Thoracic aorta (tissue), 2 donors: ENCODE measurements at regions not wholly inside any gene's neighbourhood (a gene's known extent, or its start where the extent isn't known, plus 50 kb on each side); places are given as distances from the start of the nearest gene placed in this dataset.

ENCODE experiments used
- ATAC-seq: fragments of 150-250 bp; one replicate; pipeline ENCODE4 v1.8.0; 2017; ENCODE audit warnings: low read depth; ENCODE audit not compliant: insufficient number of reproducible peaks, low FRiP score
- DNase-seq: peaks from one replicate; pipeline ENCODE4 v3.0.0-alpha.2; 2020; ENCODE audit warnings: low spot score
- H3K27ac ChIP-seq, 2 donors: fragments of 200-600 bp; sonication (generic); 1 replicate in 1 of 2; 2 replicates in 1 of 2; pipeline ENCODE4 v1.5.1; 2016; ENCODE audit warnings: mild to moderate bottlenecking in 2 of 2, moderate library complexity in 2 of 2
- H3K27me3 ChIP-seq: fragments of 200-600 bp; sonication (generic); replicated peaks from 2 replicates; pipeline ENCODE4 v1.6.0; 2016; ENCODE audit warnings: mild to moderate bottlenecking; ENCODE audit not compliant: insufficient read depth
- H3K36me3 ChIP-seq: fragments of 200-600 bp; sonication (generic); one replicate; pipeline ENCODE4 v1.5.1; 2016
- H3K4me1 ChIP-seq, 2 donors: fragments of 200-600 bp; sonication (generic); 1 replicate in 1 of 2; 2 replicates in 1 of 2; pipeline versions ENCODE4 v1.5.1 to v1.6.0; 2016; ENCODE audit warnings: low read depth in 2 of 2, mild to moderate bottlenecking in 1 of 2; ENCODE audit not compliant: control insufficient read depth in 1 of 2
- H3K4me3 ChIP-seq: fragments of 200-600 bp; sonication (generic); 2 replicates; pipeline ENCODE4 v1.5.1; 2016; ENCODE audit warnings: mild to moderate bottlenecking
- H3K9me3 ChIP-seq: fragments of 200-600 bp; sonication (generic); 2 replicates; pipeline ENCODE4 v1.5.1; 2016
- TF ChIP-seq, protein P1 (sequence below): fragments of 200-600 bp; sonication (generic); IDR thresholded peaks from one replicate; pipeline ENCODE4 v1.5.1; 2019; ENCODE audit warnings: antibody characterized with exemption

DNA sequence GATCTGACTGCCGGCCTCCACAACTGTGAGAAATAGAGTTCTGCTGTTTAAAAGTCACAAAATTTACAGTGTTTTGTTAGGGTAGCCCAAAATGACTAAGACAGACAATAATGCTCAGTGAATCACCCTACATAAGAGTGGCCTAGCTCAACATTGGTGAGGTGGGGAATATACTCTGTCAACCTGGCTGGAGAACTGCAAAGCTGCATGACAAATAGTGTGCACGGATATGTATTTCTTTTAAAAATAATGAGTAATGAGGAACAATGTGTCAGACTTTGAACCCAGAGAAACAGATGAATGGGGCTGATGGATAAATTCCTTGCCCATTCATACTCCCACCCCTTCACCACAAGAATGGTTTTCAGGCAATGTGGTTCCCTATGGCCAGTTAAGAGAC is 372.4 kb downstream of the SUCLA2 start:
- Histone ChIP-seq H3K4me1 (no peaks in the 10 kb centered on the region), H3K27me3 (no peaks in the 10 kb centered on the region), H3K27ac (no peak overlapping the region), H3K36me3 (no peaks in the 10 kb centered on the region), H3K9me3 (no peaks in the 10 kb centered on the region), H3K4me3 (no peak overlapping the region)
- no peak for ATAC-seq
- TF ChIP-seq, protein P1, sequence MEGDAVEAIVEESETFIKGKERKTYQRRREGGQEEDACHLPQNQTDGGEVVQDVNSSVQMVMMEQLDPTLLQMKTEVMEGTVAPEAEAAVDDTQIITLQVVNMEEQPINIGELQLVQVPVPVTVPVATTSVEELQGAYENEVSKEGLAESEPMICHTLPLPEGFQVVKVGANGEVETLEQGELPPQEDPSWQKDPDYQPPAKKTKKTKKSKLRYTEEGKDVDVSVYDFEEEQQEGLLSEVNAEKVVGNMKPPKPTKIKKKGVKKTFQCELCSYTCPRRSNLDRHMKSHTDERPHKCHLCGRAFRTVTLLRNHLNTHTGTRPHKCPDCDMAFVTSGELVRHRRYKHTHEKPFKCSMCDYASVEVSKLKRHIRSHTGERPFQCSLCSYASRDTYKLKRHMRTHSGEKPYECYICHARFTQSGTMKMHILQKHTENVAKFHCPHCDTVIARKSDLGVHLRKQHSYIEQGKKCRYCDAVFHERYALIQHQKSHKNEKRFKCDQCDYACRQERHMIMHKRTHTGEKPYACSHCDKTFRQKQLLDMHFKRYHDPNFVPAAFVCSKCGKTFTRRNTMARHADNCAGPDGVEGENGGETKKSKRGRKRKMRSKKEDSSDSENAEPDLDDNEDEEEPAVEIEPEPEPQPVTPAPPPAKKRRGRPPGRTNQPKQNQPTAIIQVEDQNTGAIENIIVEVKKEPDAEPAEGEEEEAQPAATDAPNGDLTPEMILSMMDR = no peak
- DNase-seq = no peak

GRCh38 chr13:47623862-47624261 is 377.2 kb downstream of the SUCLA2 start:
- Histone ChIP-seq H3K27me3 (no peaks in the 10 kb centered on the region), H3K4me1 (no peaks in the 10 kb centered on the region), H3K9me3 (no peaks in the 10 kb centered on the region), H3K27ac (no peak overlapping the region), H3K4me3 (no peak overlapping the region), H3K36me3 (no peaks in the 10 kb centered on the region)
- DNase-seq (no peak), ATAC-seq (no peak)
- TF ChIP-seq, protein P1 = no peak

GRCh38 chr13:47621931-47622330 is 379.1 kb downstream of the SUCLA2 start:
- no peaks in the 10 kb centered on the region for H3K9me3 ChIP-seq
- no peaks in the 10 kb centered on the region for H3K36me3 ChIP-seq
- H3K4me1 ChIP-seq = no peaks in the 10 kb centered on the region
- no peak overlapping the region for H3K27ac ChIP-seq
- DNase-seq = no peak
- ATAC-seq = no peak
- no peaks in the 10 kb centered on the region for H3K27me3 ChIP-seq
- TF ChIP-seq, protein P1 = no peak
- H3K4me3 ChIP-seq = no peak overlapping the region

DNA sequence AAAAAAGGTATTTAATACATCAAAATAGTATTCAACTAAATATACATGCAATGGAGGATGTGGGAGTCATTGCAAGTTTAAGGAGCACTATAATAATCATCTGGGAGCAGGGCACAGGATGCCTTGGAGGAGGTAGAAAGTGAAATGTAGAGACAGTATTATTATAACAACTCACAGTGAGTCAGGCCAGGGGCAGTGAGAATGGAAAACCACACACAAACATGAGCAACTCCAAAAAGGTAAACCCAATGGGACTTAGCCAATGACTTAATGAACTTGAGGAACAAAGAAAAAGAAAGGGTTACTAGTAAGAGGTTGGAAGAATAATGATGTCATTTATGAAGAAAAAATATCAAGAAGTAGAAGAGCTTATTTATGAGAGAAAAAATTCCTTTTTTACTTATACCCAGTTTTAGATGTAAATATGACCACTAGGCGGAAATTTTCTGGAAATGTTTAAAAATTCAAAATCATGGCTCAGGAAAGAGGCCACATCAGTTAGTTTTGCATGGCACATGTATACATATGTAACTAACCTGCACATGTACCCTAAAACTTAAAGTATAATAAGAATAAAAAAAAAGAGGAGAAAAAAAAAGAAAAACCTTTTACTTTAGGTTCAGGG is 389.3 kb downstream of the SUCLA2 start:
- TF ChIP-seq, protein P1 = no peak
- Histone ChIP-seq H3K36me3 (no peaks in the 10 kb centered on the region), H3K27ac (no peak overlapping the region), H3K4me3 (no peak overlapping the region), H3K9me3 (no peaks in the 10 kb centered on the region), H3K4me1 (no peaks in the 10 kb centered on the region), H3K27me3 (no peaks in the 10 kb centered on the region)
- no peak for ATAC-seq
- no peak for DNase-seq

DNA sequence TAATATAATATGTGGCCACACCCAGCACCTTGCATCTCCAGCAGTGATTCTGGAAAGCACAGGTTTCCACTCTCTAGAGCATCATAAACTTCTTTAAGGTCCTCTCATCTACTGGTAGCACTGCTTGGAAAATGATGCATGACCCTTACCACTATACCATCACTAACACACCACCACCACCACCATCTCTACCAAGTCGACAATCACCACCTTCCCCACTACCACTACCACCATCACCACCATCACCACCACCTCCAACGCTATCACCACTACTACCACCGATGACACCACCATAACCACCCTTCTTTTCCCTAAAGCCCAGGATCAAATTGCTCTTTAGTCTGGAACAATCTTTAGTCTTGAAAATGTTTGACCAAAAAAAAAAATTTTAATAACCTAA is 390.4 kb downstream of the SUCLA2 start:
- no peaks in the 10 kb centered on the region for H3K36me3 ChIP-seq
- no peaks in the 10 kb centered on the region for H3K4me1 ChIP-seq
- H3K9me3 ChIP-seq = no peaks in the 10 kb centered on the region
- TF ChIP-seq, protein P1 = no peak
- no peak for DNase-seq
- no peak overlapping the region for H3K4me3 ChIP-seq
- H3K27ac ChIP-seq = no peak overlapping the region
- H3K27me3 ChIP-seq = no peaks in the 10 kb centered on the region
- no peak for ATAC-seq
